Esophagus squamous epithelium (tissue), 5 donors: ENCODE measurements at regions not wholly inside any gene's neighbourhood (a gene's known extent, or its start where the extent isn't known, plus 50 kb on each side); places are given as distances from the start of the nearest gene placed in this dataset.

Source experiments
- DNase-seq: peaks from one replicate; lab custom pipeline; 2025; lab: John Stamatoyannopoulos, UW
- H3K27ac ChIP-seq, 4 donors: fragments of 200-600 bp; sonication (generic); one replicate each; pipeline ENCODE4 v1.5.1; 2016 to 2019; ENCODE audit warnings: mild to moderate bottlenecking in 1 of 4
- H3K27me3 ChIP-seq, 4 donors: fragments of 200-600 bp; sonication (generic); 1 replicate in 3 of 4; 2 replicates in 1 of 4; pipeline versions ENCODE4 v1.5.1 to v1.6.0; 2017 to 2021; ENCODE audit warnings: antibody characterized with exemption in 1 of 4
- H3K36me3 ChIP-seq, 3 donors: fragments of 200-600 bp; sonication (generic); one replicate each; pipeline ENCODE4 v1.5.1; 2016 to 2019
- H3K4me1 ChIP-seq, 3 donors: fragments of 200-600 bp; sonication (generic); one replicate each; pipeline ENCODE4 v1.5.1; 2017 to 2019
- H3K4me3 ChIP-seq, 4 donors: fragments of 200-600 bp; sonication (generic); 1 replicate in 3 of 4; 2 replicates in 1 of 4; pipeline ENCODE4 v1.5.1; 2016 to 2019; ENCODE audit warnings: mild to moderate bottlenecking in 2 of 4, moderate library complexity in 1 of 4
- H3K9me3 ChIP-seq, 3 donors: fragments of 200-600 bp; sonication (generic); one replicate each; pipeline ENCODE4 v1.5.1; 2016 to 2019
- POLR2A ChIP-seq, 4 donors: fragments of 450-650 bp; IDR thresholded peaks; one replicate each; pipeline ENCODE4 v1.6.1; 2017; ENCODE audit warnings: antibody characterized with exemption in 4 of 4, mild to moderate bottlenecking in 4 of 4, moderate library complexity in 3 of 4
- WGBS, 2 donors: methylation state at CpG; one replicate each; pipeline ENCODE4 v1.1.5; 2018; 5-methylcytosine and 5-hydroxymethylcytosine counted together
- intact Hi-C: fragments of 100-400 bp; cut with DNase I; formaldehyde crosslinking; loops from one replicate; pipeline ENCODE4 v1.15.0; 2022
- TF ChIP-seq, protein P1 (sequence below), 6 experiments: fragments of 450-650 bp in 4 of 6; fragments of 200-600 bp in 2 of 6; sonication (generic) in 2 of 6; IDR thresholded peaks; one replicate each; pipeline ENCODE4 v1.5.1; 2016 to 2019; ENCODE audit warnings: antibody characterized with exemption in 6 of 6, mild to moderate bottlenecking in 4 of 6, moderate library complexity in 4 of 6
- donor health status: DM: yes; HTN: yes; CAD: no.

DNA sequence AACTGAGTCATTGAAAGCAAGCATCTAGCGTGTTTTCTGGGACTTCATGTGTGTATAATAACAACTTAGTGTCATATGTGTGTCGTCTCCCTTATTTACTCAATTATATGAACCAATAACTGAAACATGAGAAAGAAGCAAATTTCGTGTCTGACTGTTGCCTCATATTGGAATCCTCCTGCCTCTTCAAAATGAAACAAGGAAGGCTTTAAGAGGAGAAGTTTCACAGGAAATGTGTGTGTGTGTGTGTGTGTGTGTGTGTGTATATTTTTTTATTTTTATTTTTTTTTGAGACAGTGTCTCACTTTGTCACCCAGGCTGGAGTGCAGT, 145.8 kb upstream of the SFRP2 start:
- Histone ChIP-seq H3K9me3 (no peaks in the 10 kb centered on the region), H3K27me3 (peaks cover 0 to 4% (median 0%) of the 10 kb centered on the region in 4 donors), H3K4me1 (peaks cover 0 to 15% (median 4%) of the 10 kb centered on the region in 3 donors), H3K4me3 (no peak overlapping the region), H3K27ac (peak overlapping the region; percentile 36 to 77 (median 58)), H3K36me3 (no peaks in the 10 kb centered on the region)
- no peak for TF ChIP-seq POLR2A (IDR thresholded peaks at IDR 0.05)
- TF ChIP-seq, protein P1, sequence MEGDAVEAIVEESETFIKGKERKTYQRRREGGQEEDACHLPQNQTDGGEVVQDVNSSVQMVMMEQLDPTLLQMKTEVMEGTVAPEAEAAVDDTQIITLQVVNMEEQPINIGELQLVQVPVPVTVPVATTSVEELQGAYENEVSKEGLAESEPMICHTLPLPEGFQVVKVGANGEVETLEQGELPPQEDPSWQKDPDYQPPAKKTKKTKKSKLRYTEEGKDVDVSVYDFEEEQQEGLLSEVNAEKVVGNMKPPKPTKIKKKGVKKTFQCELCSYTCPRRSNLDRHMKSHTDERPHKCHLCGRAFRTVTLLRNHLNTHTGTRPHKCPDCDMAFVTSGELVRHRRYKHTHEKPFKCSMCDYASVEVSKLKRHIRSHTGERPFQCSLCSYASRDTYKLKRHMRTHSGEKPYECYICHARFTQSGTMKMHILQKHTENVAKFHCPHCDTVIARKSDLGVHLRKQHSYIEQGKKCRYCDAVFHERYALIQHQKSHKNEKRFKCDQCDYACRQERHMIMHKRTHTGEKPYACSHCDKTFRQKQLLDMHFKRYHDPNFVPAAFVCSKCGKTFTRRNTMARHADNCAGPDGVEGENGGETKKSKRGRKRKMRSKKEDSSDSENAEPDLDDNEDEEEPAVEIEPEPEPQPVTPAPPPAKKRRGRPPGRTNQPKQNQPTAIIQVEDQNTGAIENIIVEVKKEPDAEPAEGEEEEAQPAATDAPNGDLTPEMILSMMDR (IDR thresholded peaks at IDR 0.05): no peak
- 65 to 81% methylated on average over 3 of the region's 3 CpGs for WGBS, 2 donors
- intact Hi-C loops: no loop called here
- no peak for DNase-seq

DNA sequence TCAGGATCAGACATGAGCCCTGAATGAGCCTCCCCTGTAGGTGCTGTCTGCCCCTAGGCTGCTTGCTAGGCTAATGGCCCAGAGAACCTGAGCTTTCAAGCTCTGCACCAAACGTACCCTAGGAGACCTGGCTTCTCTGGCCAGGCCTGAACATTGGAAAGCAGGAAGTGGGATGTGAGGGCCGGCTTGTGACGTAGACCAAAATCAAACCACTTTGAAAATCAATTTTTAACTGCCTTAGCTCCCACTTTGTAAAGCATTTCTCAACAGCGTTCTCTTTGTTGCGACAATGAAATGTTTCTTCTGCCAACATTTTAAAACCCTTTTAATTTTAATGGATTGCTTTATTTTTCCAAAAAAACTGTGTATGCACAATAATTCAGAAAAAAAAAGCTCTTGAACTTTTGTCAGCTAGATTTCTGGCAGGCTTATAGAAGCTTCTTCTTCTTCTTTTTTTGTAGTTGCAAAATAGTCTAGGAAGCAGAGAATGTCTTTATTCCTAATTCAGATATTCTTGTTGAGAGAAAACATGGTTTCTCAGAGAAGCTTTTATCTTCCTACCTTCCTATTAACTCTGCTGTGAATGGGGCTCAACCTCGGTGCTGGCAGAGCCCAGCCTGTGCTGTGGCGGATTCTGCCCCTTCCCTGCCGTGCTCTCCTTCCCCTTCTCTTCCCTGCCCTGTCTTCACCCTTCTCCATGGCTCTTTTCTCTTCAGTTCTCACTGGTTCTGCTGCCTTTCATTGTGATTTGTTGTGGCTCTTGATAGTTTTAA, 145.2 kb upstream of the SFRP2 start:
- H3K27ac ChIP-seq: peak overlapping the region; percentile 36 to 86 (median 72)
- 55 to 63% methylated on average over 7 to 8 of the region's 8 CpGs for WGBS, 2 donors
- no peaks in the 10 kb centered on the region for H3K9me3 ChIP-seq
- TF ChIP-seq POLR2A (IDR thresholded peaks at IDR 0.05): no peak
- TF ChIP-seq, protein P1 (IDR thresholded peaks at IDR 0.05): no peak
- no peak overlapping the region for H3K4me3 ChIP-seq
- H3K27me3 ChIP-seq: peaks cover 0 to 4% (median 0%) of the 10 kb centered on the region in 4 donors
- H3K36me3 ChIP-seq: no peaks in the 10 kb centered on the region
- DNase-seq: no peak
- peaks cover 0 to 15% (median 4%) of the 10 kb centered on the region in 3 donors for H3K4me1 ChIP-seq
- intact Hi-C loops: no loop called here

DNA sequence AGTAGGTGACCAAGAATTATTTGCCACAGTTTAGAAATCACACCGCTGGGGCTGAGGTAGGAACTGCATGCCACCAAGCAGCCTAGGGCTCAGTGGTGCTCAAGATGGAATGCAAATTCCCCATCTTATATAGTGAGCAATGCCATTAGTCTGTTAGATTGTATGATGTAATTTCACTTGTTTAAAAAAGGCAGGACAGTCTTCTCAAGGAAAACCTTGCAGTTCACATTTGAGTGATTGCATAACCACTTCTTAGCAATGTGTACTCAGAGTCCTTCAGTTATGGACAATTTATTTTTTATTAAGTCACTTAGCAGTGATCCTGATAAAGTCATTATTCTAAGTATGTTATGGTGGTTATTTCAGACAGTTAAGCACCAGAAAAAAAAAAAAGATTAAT, 142.9 kb upstream of the SFRP2 start:
- Histone ChIP-seq H3K9me3 (no peaks in the 10 kb centered on the region), H3K4me1 (peaks cover 0 to 15% (median 4%) of the 10 kb centered on the region in 3 donors), H3K4me3 (no peak overlapping the region), H3K27me3 (peaks cover 0 to 4% (median 0%) of the 10 kb centered on the region in 4 donors), H3K36me3 (no peaks in the 10 kb centered on the region), H3K27ac (peak overlapping the region in 1 of 4 donors; percentile 18)
- 67 to 100% methylated on average over 1 of the region's 1 CpG for WGBS, 2 donors
- intact Hi-C loops: no loop called here
- DNase-seq: no peak
- TF ChIP-seq POLR2A (IDR thresholded peaks at IDR 0.05): no peak
- TF ChIP-seq, protein P1 (IDR thresholded peaks at IDR 0.05): no peak

DNA sequence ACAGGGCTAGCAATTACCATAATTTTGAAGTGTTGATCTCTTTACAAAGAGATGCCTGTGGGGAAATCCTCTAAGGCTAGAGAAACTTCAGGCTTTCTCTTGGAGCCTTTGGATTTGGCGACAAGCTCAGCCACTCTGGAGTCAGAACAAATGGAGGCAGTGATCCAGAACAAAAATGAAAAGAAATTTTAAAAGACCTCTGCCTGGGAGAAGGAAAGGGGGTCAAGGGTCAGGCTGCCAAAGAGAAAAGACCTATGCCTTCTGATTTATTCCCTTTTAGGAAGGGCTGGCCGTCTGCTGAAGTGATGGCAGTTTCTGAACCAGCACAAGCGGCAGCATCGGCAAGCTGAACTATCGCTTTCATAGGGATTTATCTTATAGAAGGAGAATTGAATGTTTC, 140.8 kb upstream of the SFRP2 start:
- DNase-seq: no peak

DNA sequence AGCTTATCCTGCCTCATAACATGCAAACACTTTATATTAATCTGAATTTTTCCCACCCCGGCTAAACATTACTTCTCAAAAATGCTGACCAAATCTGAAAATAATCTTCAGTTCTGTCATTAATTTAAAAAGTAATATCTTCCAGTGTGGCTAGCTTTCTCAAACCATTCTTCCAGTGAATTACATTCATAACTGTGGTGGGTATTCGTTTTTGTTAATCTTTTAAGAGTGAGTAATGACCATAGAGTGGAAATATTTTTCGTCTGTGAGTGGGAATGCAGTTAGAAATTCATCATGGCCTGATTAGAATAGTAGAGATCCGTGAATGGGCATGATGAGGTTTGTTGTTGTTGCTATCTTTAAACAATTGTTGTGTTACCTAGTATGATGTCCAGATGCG, 138.6 kb upstream of the SFRP2 start:
- TF ChIP-seq, protein P1 (IDR thresholded peaks at IDR 0.05): no peak
- TF ChIP-seq POLR2A (IDR thresholded peaks at IDR 0.05): no peak
- H3K9me3 ChIP-seq: no peaks in the 10 kb centered on the region
- no peak for DNase-seq
- intact Hi-C loops: no loop called here
- no peaks in the 10 kb centered on the region for H3K36me3 ChIP-seq
- WGBS, 2 donors: 69% methylated on average over 5 of the region's 5 CpGs
- H3K27me3 ChIP-seq: peaks cover 0 to 4% (median 0%) of the 10 kb centered on the region in 4 donors
- H3K4me3 ChIP-seq: no peak overlapping the region
- H3K27ac ChIP-seq: no peak overlapping the region
- peaks cover 0 to 4% (median 0%) of the 10 kb centered on the region in 3 donors for H3K4me1 ChIP-seq

More for the DNA sequence above, 140.8 kb upstream of the SFRP2 start:
- peaks cover 0 to 9% (median 4%) of the 10 kb centered on the region in 3 donors for H3K4me1 ChIP-seq
- no peak overlapping the region for H3K4me3 ChIP-seq
- WGBS, 2 donors: 68 to 74% methylated on average over 5 of the region's 5 CpGs
- H3K27me3 ChIP-seq: peaks cover 0 to 4% (median 0%) of the 10 kb centered on the region in 4 donors
- no peaks in the 10 kb centered on the region for H3K36me3 ChIP-seq
- intact Hi-C loops: no loop called here
- no peak for TF ChIP-seq POLR2A (IDR thresholded peaks at IDR 0.05)
- TF ChIP-seq, protein P1 (IDR thresholded peaks at IDR 0.05): no peak
- peak overlapping the region in 1 of 4 donors; percentile 11 for H3K27ac ChIP-seq
- H3K9me3 ChIP-seq: no peaks in the 10 kb centered on the region
